ENCODE measurements at regions not wholly inside any gene's neighbourhood (a gene's known extent, or its start where the extent isn't known, plus 50 kb on each side); places are given as distances from the start of the nearest gene placed in this dataset.

- H2BK12ac ChIP-seq (ENCODE audit: low read depth, low read length), result no peak overlapping the region
- H2BK15ac ChIP-seq (ENCODE audit: low read length), result no peak overlapping the region
- POLR2A ChIA-PET (ENCODE audit: partially characterized antibody), result no interaction called here
- H3K27me3 ChIP-seq (replicated peaks in 1 of 4; ENCODE audit: control insufficient read depth in 3 of 4, extremely low read depth in 1 of 4, insufficient read depth in 3 of 4, low read length in 3 of 4), result no peaks in the 10 kb centered on the region
- no peak overlapping the region for H2BK120ac ChIP-seq (replicated peaks; ENCODE audit: low read depth, low read length)
- H3K56ac ChIP-seq (replicated peaks; ENCODE audit: insufficient read length, low read depth, low read length), result no peak overlapping the region
- H2BK20ac ChIP-seq (ENCODE audit: low read length), result no peak overlapping the region
- H3K23ac ChIP-seq (ENCODE audit: insufficient read length), result no peak overlapping the region
- H3K4me3 ChIP-seq (ENCODE audit: extremely low read depth in 1 of 4, insufficient read depth in 2 of 4, low read depth in 3 of 4, low read length in 4 of 4), result no peak overlapping the region
- H3K4me2 ChIP-seq (ENCODE audit: insufficient read depth in 1 of 2, low read depth in 2 of 2, low read length in 2 of 2), result no peak overlapping the region
- H3K79me1 ChIP-seq (ENCODE audit: low read depth, low read length), result no peaks in the 10 kb centered on the region
- H3K23me2 ChIP-seq (ENCODE audit: low read depth, low read length), result no peaks in the 10 kb centered on the region
- no peaks in the 10 kb centered on the region for H3K79me2 ChIP-seq (ENCODE audit: control insufficient read depth in 1 of 2, insufficient read depth in 2 of 2, low read length in 2 of 2)
- no peak overlapping the region for H4K5ac ChIP-seq (ENCODE audit: insufficient read length, low read depth, low read length)
- TF ChIP-seq NANOG (IDR thresholded peaks at IDR 0.05; ENCODE audit: insufficient read depth, low read depth, low read length, poor library complexity, severe bottlenecking), result no peak
- no peak overlapping the region for H2BK5ac ChIP-seq (ENCODE audit: low read depth, low read length)
- CTCF ChIA-PET (ENCODE audit: partially characterized antibody), result no interaction called here
- H3K14ac ChIP-seq (ENCODE audit: insufficient read length), result no peak overlapping the region
- no peak overlapping the region for H4K91ac ChIP-seq (replicated peaks; ENCODE audit: insufficient read length, low read length)
- H3K27ac ChIP-seq (ENCODE audit: low read depth, low read length), result no peak overlapping the region
- no peak overlapping the region for H3K18ac ChIP-seq (ENCODE audit: extremely low read depth, low read length)
- no peak overlapping the region for H3K4ac ChIP-seq (replicated peaks; ENCODE audit: insufficient read length, low read depth, low read length)
- FAIRE-seq (no peak), DNase-seq (ENCODE audit: low read depth in 1 of 2, low spot score in 2 of 2) (no peak)
- no peak overlapping the region for H2AK5ac ChIP-seq (ENCODE audit: low read depth, low read length)
- H4K20me1 ChIP-seq (replicated peaks in 1 of 2; ENCODE audit: control insufficient read depth in 1 of 2, insufficient read depth in 2 of 2, low read length in 2 of 2), result no peaks in the 10 kb centered on the region
- peaks cover 0 to 7% (median 2%) of the 10 kb centered on the region in 4 experiments; a peak in 4 of 7 replicates for H3K4me1 ChIP-seq (replicated peaks in 1 of 4; ENCODE audit: control insufficient read depth in 3 of 4, insufficient read depth in 4 of 4, low read length in 3 of 4)
- WGBS, 2 experiments (ENCODE audit: extremely low coverage in 1 of 2, insufficient coverage in 1 of 2, insufficient read length in 1 of 2, insufficient replicate concordance in 2 of 2, low coverage in 1 of 2, low lambda C conversion rate in 2 of 2, missing lambda C conversion rate in 1 of 2), result 69% methylated on average over 2 of the region's 2 CpGs; no CpG with 5 or more reads in 1 of the 2 experiments
- H2AFZ ChIP-seq (ENCODE audit: low read length), result no peak overlapping the region
- H3K36me3 ChIP-seq (ENCODE audit: control insufficient read depth in 2 of 4, insufficient read depth in 4 of 4, low read length in 3 of 4), result no peaks in the 10 kb centered on the region
- no peak overlapping the region for H4K8ac ChIP-seq (ENCODE audit: extremely low read depth, insufficient read depth, low read length)
- H3K9ac ChIP-seq (replicated peaks in 1 of 4; ENCODE audit: extremely low read depth in 1 of 4, low read depth in 3 of 4, low read length in 3 of 4), result no peak overlapping the region
- H3K9me3 ChIP-seq (ENCODE audit: insufficient read depth in 2 of 2, low read depth in 1 of 2, low read length in 1 of 2), result no peaks in the 10 kb centered on the region
Measured at GRCh38 chrX:134733591-134733990, 63.4 kb downstream of the PABIR2 start.

All from H1 (cell line).